H9 (cell line): ENCODE measurements at regions not wholly inside any gene's neighbourhood (a gene's known extent, or its start where the extent isn't known, plus 50 kb on each side); places are given as distances from the start of the nearest gene placed in this dataset.

ENCODE experiments used
- DNase-seq: peaks from one replicate; pipeline ENCODE4 v3.0.0-alpha.2; 2017
- H2AFZ ChIP-seq: one replicate; pipeline ENCODE4 v1.6.1; 2013; ENCODE audit warnings: mild to moderate bottlenecking, low read length, control low read depth, moderate library complexity
- H2AK5ac ChIP-seq: 2 replicates; pipeline ENCODE4 v1.6.1; 2013; ENCODE audit warnings: low read length, control low read depth, mixed read lengths; ENCODE audit not compliant: insufficient read length
- H2BK120ac ChIP-seq: one replicate; pipeline ENCODE4 v1.6.1; 2013; ENCODE audit warnings: low read depth, mild to moderate bottlenecking, low read length, control low read depth, inconsistent platforms; ENCODE audit not compliant: poor library complexity, severe bottlenecking
- H2BK12ac ChIP-seq: 2 replicates; pipeline ENCODE4 v1.6.1; 2013; ENCODE audit warnings: low read length, control low read depth, mixed read lengths, low read depth; ENCODE audit not compliant: insufficient read length
- H2BK15ac ChIP-seq: 2 replicates; pipeline ENCODE4 v1.6.1; 2013; ENCODE audit warnings: low read depth, low read length, control low read depth
- H2BK20ac ChIP-seq: one replicate; pipeline ENCODE4 v1.6.1; 2013; ENCODE audit warnings: low read depth, mild to moderate bottlenecking, low read length, control low read depth, inconsistent platforms; ENCODE audit not compliant: poor library complexity, severe bottlenecking
- H2BK5ac ChIP-seq: 2 replicates; pipeline ENCODE4 v1.6.1; 2013; ENCODE audit warnings: low read length, control low read depth, mixed read lengths; ENCODE audit not compliant: insufficient read length
- H3K14ac ChIP-seq: 2 replicates; pipeline ENCODE4 v1.6.1; 2013; ENCODE audit warnings: low read length, control low read depth; ENCODE audit not compliant: insufficient read depth
- H3K18ac ChIP-seq: 2 replicates; pipeline ENCODE4 v1.6.1; 2013; ENCODE audit warnings: low read depth, mild to moderate bottlenecking, mixed read lengths, low read length, control low read depth; ENCODE audit not compliant: insufficient read length
- H3K23ac ChIP-seq: 2 replicates; pipeline ENCODE4 v1.6.1; 2013; ENCODE audit warnings: low read length, control low read depth, mixed read lengths, low read depth; ENCODE audit not compliant: insufficient read length
- H3K23me2 ChIP-seq: 2 replicates; pipeline ENCODE4 v1.6.1; 2013; ENCODE audit warnings: low read depth, mild to moderate bottlenecking, mixed read lengths, low read length, control low read depth; ENCODE audit not compliant: insufficient read length, poor library complexity, severe bottlenecking
- H3K27ac ChIP-seq: 2 replicates; pipeline ENCODE4 v1.5.1; 2013; ENCODE audit warnings: low read length, control low read depth, mixed read lengths, low read depth; ENCODE audit not compliant: insufficient read length
- H3K27me3 ChIP-seq: 2 replicates; pipeline ENCODE4 v1.6.1; 2013; ENCODE audit warnings: low read length, control low read depth, inconsistent platforms; ENCODE audit not compliant: insufficient read depth
- H3K4ac ChIP-seq: 2 replicates; pipeline ENCODE4 v1.6.1; 2013; ENCODE audit warnings: low read depth, mild to moderate bottlenecking, control low read depth, inconsistent platforms, low read length, moderate library complexity
- H3K4me1 ChIP-seq: 2 replicates; pipeline ENCODE4 v1.6.1; 2013; ENCODE audit warnings: low read length, control low read depth, inconsistent platforms; ENCODE audit not compliant: insufficient read depth
- H3K4me2 ChIP-seq: 2 replicates; pipeline ENCODE4 v1.6.1; 2013; ENCODE audit warnings: low read length, control low read depth, mixed read lengths; ENCODE audit not compliant: insufficient read length, insufficient read depth
- H3K56ac ChIP-seq: 2 replicates; pipeline ENCODE4 v1.6.1; 2013; ENCODE audit warnings: low read depth, mild to moderate bottlenecking, mixed read lengths, low read length, control low read depth; ENCODE audit not compliant: insufficient read length
- H3K79me1 ChIP-seq: 2 replicates; pipeline ENCODE4 v1.6.1; 2013; ENCODE audit warnings: low read depth, mild to moderate bottlenecking, moderate library complexity, low read length, control low read depth, inconsistent platforms; ENCODE audit not compliant: insufficient read depth, poor library complexity, severe bottlenecking
- H3K79me2 ChIP-seq: 2 replicates; pipeline ENCODE4 v1.6.1; 2013; ENCODE audit warnings: low read length, control low read depth, inconsistent platforms; ENCODE audit not compliant: insufficient read depth
- H3K9ac ChIP-seq: 2 replicates; pipeline ENCODE4 v1.6.1; 2013; ENCODE audit warnings: low read length, control low read depth, mixed read lengths; ENCODE audit not compliant: insufficient read length; ENCODE audit errors: extremely low read depth
- H3K9me3 ChIP-seq: one replicate; pipeline ENCODE4 v1.6.1; 2013; ENCODE audit warnings: low read depth, low read length, inconsistent platforms; ENCODE audit not compliant: control insufficient read depth
- H3T11ph ChIP-seq: one replicate; pipeline ENCODE4 v1.6.1; 2013; ENCODE audit warnings: mild to moderate bottlenecking, low read length, control low read depth, inconsistent platforms
- H4K20me1 ChIP-seq: one replicate; pipeline ENCODE4 v1.6.1; 2013; ENCODE audit not compliant: control insufficient read depth, insufficient read length, insufficient read depth
- H4K5ac ChIP-seq: 2 replicates; pipeline ENCODE4 v1.6.1; 2013; ENCODE audit warnings: low read depth, mild to moderate bottlenecking, mixed read lengths, low read length, control low read depth; ENCODE audit not compliant: insufficient read length
- H4K8ac ChIP-seq: replicated peaks from 2 replicates; pipeline ENCODE4 v1.6.1; 2013; ENCODE audit warnings: low read length, control low read depth, mixed read lengths, low read depth; ENCODE audit not compliant: insufficient read length
- H4K91ac ChIP-seq: 2 replicates; pipeline ENCODE4 v1.6.1; 2013; ENCODE audit warnings: low read depth, mild to moderate bottlenecking, moderate library complexity, mixed read lengths, low read length, control low read depth; ENCODE audit not compliant: insufficient read length
- H3K27ac Mint-ChIP-seq, 3 experiments: 2 replicates in 2 of 3; 3 replicates in 1 of 3; pipeline ENCODE4 v1.8.0; 2020 to 2021; ENCODE audit warnings: mixed read lengths in 3 of 3, mild to moderate bottlenecking in 1 of 3, moderate library complexity in 1 of 3
- H3K27me3 Mint-ChIP-seq: 2 replicates; pipeline ENCODE4 v1.8.0; 2021; ENCODE audit warnings: low read depth, mild to moderate bottlenecking, moderate library complexity, mixed read lengths
- H3K36me3 Mint-ChIP-seq, 3 experiments: 2 replicates in 2 of 3; 3 replicates in 1 of 3; pipeline ENCODE4 v1.8.0; 2020 to 2021; ENCODE audit warnings: low read depth in 3 of 3, mixed read lengths in 3 of 3; ENCODE audit not compliant: insufficient read depth in 1 of 3
- H3K4me1 Mint-ChIP-seq, 2 experiments: 2 replicates each; pipeline ENCODE4 v1.8.0; 2020; ENCODE audit warnings: mixed read lengths in 2 of 2
- H3K4me3 Mint-ChIP-seq, 2 experiments: 2 replicates in 1 of 2; 3 replicates in 1 of 2; pipeline ENCODE4 v1.8.0; 2020 to 2021; ENCODE audit warnings: mild to moderate bottlenecking in 2 of 2, mixed read lengths in 2 of 2, moderate library complexity in 1 of 2
- H3K9me3 Mint-ChIP-seq, 2 experiments: 2 replicates in 1 of 2; 3 replicates in 1 of 2; pipeline ENCODE4 v1.8.0; 2020; ENCODE audit warnings: mild to moderate bottlenecking in 2 of 2, mixed read lengths in 2 of 2, moderate library complexity in 1 of 2
- WGBS: extraction: QIAGEN DNeasy Blood & Tissue Kit; methylation state at CpG from one replicate; pipeline ENCODE4 v1.1.7; 2013; ENCODE audit warnings: missing lambda C conversion rate, low lambda C conversion rate, mixed read lengths; ENCODE audit not compliant: insufficient read length; ENCODE audit errors: extremely low coverage; 5-methylcytosine and 5-hydroxymethylcytosine counted together
- TF ChIP-seq, protein P1 (sequence below): fragments of 200-600 bp; sonication (generic); conservative IDR thresholded peaks from 3 replicates; pipeline ENCODE4 v1.8.0; 2021; ENCODE audit warnings: antibody characterized with exemption, mild to moderate bottlenecking

DNA sequence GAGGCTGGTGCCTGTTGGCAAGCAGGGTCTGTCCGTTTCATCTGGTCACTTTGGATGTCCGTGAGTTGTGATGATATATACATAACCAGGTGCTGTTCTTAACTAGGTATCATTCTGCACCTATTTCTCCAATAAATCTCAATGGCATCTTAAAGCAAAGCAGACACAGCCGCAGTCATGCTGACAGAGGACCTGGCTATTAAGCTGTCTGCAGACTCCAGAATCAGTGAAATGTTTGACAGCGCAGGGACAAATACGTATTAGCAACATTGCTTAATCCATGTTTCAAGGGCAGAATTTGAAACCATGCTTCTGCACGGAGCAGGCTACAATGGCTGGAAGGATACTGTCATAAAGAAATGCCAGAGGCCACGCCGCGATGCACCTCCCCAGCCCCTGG, 414.6 kb downstream of the ZNF516 start:
- H2AK5ac ChIP-seq = no peak overlapping the region
- no peak overlapping the region for H3K27ac ChIP-seq
- no peaks in the 10 kb centered on the region for H4K20me1 ChIP-seq
- no peak overlapping the region for H4K91ac ChIP-seq
- Mint-ChIP-seq H3K9me3 (peaks cover 4 to 9% of the 10 kb centered on the region in 2 experiments; a peak in 3 of 5 replicates), H3K36me3 (peaks cover 0 to 3% (median 3%) of the 10 kb centered on the region in 3 experiments; a peak in 3 of 7 replicates), H3K27me3 (no peaks in the 10 kb centered on the region; the same call in 1 of the 2 replicates), H3K4me3 (no peak overlapping the region), H3K4me1 (no peaks in the 10 kb centered on the region), H3K27ac (no peak overlapping the region)
- no peak overlapping the region for H4K8ac ChIP-seq
- no peaks in the 10 kb centered on the region for H3K79me1 ChIP-seq
- no peaks in the 10 kb centered on the region for H3K4me1 ChIP-seq
- no peaks in the 10 kb centered on the region for H3K79me2 ChIP-seq
- H2BK5ac ChIP-seq = no peak overlapping the region
- no peak overlapping the region for H3K56ac ChIP-seq
- H3K9me3 ChIP-seq = no peaks in the 10 kb centered on the region
- DNase-seq = no peak
- H3K18ac ChIP-seq = no peak overlapping the region
- H3K27me3 ChIP-seq = no peaks in the 10 kb centered on the region
- H2BK12ac ChIP-seq = no peak overlapping the region
- no peak overlapping the region for H4K5ac ChIP-seq
- no peak overlapping the region for H3K14ac ChIP-seq
- no peak overlapping the region for H3K4me2 ChIP-seq
- no peak overlapping the region for H2BK20ac ChIP-seq
- WGBS = no CpG with 5 or more reads among the region's 9 CpGs
- H2BK15ac ChIP-seq = no peak overlapping the region
- H3K23me2 ChIP-seq = no peaks in the 10 kb centered on the region
- no peak overlapping the region for H3K23ac ChIP-seq
- H2AFZ ChIP-seq = no peak overlapping the region
- H3K9ac ChIP-seq = no peak overlapping the region
- no peak overlapping the region for H3T11ph ChIP-seq
- H3K4ac ChIP-seq = no peak overlapping the region
- no peak overlapping the region for H2BK120ac ChIP-seq
- TF ChIP-seq, protein P1, sequence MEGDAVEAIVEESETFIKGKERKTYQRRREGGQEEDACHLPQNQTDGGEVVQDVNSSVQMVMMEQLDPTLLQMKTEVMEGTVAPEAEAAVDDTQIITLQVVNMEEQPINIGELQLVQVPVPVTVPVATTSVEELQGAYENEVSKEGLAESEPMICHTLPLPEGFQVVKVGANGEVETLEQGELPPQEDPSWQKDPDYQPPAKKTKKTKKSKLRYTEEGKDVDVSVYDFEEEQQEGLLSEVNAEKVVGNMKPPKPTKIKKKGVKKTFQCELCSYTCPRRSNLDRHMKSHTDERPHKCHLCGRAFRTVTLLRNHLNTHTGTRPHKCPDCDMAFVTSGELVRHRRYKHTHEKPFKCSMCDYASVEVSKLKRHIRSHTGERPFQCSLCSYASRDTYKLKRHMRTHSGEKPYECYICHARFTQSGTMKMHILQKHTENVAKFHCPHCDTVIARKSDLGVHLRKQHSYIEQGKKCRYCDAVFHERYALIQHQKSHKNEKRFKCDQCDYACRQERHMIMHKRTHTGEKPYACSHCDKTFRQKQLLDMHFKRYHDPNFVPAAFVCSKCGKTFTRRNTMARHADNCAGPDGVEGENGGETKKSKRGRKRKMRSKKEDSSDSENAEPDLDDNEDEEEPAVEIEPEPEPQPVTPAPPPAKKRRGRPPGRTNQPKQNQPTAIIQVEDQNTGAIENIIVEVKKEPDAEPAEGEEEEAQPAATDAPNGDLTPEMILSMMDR = no peak
